Activated T-cell treated with anti-CD3 and anti-CD28 coated beads for 48 hours (primary cell): ENCODE measurements at regions not wholly inside any gene's neighbourhood (a gene's known extent, or its start where the extent isn't known, plus 50 kb on each side); places are given as distances from the start of the nearest gene placed in this dataset.
"Not testable (repeated sequence)": the region's sequence is repeated elsewhere in the genome, so short reads cannot be mapped to it uniquely, and the experiment has no call there.

Experiments used
- DNase-seq: peaks from one replicate; pipeline ENCODE4 v3.0.0-alpha.2; 2020; ENCODE audit warnings: low read depth

DNA sequence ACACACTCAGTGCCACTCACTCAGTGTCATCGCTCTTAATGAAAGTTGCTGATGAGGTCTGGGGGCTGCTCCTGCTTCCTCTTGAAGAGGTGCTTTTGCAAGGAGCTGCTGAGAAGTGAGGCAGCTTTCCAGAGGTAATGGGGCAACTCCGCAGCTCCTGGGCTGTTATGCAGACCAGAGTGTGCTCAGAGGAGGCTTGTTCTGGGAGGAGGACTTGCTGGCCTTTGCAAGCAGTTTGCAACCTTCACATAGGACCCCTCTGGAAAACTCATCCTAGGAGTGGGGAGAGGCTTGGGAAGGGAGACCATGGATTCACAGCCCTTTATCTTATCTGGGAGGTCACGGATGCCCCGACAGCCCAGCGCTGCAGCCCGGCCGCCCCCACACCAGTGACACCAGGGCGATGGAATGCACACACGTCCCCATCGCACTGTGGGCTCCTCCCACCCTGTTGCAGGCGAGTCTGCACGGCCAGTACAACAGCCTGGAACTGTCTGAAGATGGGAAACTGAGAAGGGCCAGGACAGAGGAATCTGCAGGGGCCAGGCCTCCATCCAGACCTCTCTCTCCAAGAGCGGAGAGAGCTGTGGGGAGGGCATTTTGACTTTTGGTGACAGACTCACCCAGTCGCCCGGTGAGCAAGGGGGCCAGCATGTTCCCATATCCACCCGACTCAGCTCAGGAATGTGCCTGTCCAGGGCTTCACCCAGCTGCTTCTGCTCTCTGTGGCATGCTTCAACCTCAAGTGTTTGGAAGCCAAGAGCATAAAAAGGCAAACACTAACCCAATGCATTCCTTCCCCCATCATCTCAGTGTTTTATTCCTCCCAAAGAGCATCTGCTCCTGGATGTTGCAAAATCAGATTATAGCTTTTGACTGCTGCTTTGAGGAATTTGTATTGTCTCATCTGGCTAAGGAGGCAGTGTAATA is 78.6 kb upstream of the ZNF469 start:
- DNase-seq, result no peak

DNA sequence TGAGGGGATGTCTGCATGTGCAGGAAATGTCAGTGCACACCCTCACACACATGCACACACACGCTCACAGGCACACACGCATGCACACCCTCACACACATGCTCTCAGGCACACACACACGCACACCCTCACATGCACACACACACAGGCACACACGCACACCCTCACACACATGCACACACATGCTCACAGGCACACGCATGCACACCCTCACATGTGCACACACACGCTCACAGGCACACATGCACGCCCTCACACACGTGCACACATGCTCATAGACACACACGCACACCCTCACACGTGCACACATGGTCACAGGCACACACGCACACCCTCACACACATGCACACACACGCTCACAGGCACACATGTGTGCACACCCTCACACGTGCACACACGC is 77.6 kb upstream of the ZNF469 start:
- DNase-seq, result no peak

- no peak for DNase-seq
Measured at GRCh38 chr16:88306411-88306810, 76.3 kb upstream of the ZNF469 start.

GRCh38 chr16:88306860-88307545 is 75.8 kb upstream of the ZNF469 start:
- DNase-seq, result no peak

DNA sequence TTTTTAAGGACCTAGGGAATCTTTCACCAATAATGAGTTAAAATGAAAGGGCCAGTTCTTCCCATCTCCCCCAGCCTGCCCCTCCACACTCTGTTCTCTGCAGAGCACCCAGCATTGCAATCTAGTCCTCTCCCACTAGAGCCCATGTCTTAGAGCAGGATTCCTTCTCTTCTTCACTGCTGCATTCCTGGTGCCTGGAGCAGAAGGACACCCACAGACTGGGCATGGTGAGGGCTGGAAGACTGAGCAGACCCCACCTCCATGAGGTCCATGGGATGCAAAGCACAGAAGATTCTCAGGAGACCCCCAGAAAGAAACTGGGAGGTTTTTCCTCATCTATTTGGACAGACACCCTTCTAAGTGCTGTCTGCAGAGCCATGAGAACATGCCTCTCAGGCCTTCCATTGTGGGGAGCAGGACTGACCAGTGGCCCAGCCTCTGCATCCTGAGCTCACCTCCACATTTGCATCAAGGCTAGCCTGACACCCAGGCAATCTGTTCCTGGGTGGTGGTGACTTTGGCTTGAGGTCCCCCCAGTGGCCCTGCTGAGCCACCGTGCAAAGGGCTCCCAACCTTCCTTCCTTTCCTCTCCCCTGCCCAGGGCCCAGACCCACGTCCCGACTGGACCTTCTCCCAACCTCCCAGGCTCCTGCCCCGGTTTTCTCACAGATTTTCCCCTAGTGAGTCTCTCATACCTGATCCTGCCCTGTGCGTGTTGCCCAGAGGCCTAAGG is 74.2 kb upstream of the ZNF469 start:
- no peak for DNase-seq

DNA sequence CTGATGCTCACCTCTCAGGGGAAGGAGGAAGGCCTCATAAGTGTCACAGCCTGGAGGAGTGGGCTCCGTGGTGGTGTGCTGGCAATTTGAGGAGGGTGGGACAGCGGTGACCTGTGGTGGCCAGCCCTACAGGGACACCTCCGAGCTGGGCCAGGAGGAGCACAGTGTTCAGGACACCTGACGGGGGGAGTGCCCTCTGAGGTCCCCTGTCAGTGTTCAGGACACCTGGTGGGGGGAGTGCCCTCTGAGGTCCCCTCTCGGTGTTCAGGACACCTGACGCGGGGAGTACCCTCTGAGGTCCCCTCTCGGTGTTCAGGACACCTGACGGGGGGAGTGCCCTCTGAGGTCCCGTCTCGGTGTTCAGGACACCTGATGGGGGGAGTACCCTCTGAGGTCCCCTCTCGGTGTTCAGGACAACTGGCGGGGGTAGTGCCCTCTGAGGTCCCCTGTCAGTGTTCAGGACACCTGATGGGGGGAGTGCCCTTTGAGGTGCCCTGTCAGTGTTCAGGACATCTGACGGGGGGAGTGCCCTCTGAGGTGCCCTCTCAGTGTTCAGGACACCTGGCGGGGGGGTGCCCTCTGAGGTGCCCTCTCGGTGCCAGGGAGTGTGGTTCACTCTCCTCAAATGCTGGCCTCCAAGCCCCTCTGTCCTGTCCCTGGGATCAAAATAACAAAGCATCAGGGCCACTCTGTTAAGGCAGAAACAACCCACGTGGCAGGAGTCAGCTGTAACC is 73.4 kb upstream of the ZNF469 start:
- DNase-seq, result no peak

DNA sequence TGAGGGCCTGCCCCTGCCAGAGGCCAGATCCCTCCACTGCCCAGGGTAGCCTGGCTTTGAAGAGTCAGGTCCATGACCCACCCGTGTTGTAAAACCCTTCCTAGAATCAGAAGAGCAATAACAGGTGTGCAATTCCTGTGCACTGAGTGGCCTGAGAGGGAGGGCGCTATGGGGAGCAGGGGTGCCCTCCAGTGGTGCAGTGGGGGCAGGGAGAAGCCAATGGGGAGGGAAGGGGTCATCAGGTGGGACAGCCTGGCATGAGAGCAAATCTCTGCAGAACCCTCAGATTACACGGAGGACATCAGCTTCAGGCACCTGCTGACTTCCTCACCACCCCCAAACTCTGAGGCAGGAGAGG is 72.9 kb upstream of the ZNF469 start:
- no peak for DNase-seq

GRCh38 chr16:88310796-88311605 is 71.8 kb upstream of the ZNF469 start:
- no peak for DNase-seq

DNA sequence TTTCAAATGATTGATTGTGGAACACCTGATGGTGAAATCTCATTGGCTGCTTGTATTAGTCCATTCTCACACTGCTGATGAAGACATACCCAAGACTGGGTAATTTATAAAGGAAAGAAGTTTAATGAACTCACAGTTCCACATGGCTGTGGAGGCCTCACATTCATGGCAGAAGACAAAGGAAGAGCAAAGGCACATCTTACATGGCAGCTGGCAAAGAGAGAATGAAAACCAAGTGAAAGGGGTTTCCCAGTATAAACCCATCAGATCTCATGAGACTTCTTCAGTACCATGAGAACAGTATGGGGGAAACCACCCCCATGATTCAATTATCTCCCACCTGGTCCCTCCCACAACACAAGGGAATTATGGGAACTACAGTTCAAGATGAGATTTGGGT is 70.9 kb upstream of the ZNF469 start:
- not testable (repeated sequence) for DNase-seq

- no peak for DNase-seq
Measured at GRCh38 chr16:88312732-88313131, 70.0 kb upstream of the ZNF469 start.

GRCh38 chr16:88314991-88315542 is 67.7 kb upstream of the ZNF469 start:
- no peak for DNase-seq

GRCh38 chr16:88315543-88316105 is 67.1 kb upstream of the ZNF469 start:
- DNase-seq, result no peak

DNA sequence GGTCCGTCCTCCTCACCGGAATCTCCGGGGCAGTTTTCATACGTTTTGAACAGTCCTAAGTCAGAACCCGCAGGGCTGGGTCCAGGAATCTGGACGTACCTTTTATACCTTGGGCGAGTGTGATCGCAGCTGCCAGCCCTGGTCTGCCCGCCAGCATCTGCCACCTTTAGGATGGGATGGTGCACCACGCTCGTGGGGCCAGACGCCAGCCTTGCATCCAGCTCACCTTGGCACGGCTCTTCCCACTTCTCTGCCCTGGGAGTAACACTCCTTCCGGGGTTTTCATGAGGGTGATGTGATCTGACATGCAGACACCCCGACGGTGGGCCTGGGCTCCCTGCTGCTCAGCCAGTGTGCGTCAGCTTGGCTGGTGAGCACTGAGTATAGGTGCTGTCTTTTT is 66.6 kb upstream of the ZNF469 start:
- DNase-seq, result no peak

DNA sequence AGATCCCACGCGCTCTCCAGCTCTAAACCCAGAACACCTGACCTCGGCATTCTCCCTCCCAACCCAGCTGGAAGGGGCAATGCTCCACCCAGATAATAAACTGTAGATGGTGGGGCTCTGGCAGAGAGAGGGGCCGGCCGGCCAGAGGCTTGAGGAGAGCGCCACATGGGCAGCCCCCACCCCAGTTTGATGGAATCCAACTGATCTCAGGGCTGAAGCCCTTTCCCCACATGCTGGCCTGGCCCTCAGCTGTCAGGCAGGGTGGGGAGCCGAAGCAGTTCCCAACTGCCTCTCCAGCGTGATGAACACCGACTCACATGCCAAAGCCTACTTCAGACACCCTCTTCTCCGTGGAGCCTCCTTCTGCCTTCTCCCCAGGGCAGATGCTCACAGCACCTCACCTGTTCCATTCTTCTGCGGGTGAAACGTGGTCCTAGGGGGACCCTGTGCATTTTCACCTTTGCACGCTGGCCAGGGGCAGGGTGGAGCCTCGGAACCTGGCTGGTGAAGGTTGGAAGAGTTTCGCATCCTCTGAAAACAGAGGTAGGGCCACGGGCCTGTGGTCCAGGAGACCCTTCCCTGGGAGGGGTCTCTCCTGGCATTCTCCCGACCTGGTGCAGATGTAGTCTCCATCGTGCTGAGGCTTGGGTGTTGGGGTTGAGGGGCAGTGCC is 65.7 kb upstream of the ZNF469 start:
- DNase-seq, result no peak

DNA sequence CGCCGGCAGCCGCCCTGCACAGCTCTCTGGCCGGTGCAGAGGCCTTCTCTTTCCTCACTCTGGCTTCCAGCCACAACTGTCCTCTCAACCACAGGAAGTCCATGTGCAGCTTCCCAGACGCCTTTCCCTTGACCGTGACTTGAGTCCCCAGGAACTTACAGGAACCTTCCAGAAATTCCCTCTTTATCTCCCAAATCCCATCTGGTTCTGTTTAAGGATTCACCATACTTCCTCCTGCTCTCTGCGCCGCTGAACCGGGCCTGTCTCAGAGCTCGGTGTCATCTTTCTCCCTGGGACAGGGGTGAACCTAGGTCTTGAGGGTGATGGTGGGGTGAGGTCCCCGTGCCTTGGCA is 65.2 kb upstream of the ZNF469 start:
- no peak for DNase-seq

- DNase-seq, result no peak
Measured at GRCh38 chr16:88318051-88318450, 64.7 kb upstream of the ZNF469 start.

DNA sequence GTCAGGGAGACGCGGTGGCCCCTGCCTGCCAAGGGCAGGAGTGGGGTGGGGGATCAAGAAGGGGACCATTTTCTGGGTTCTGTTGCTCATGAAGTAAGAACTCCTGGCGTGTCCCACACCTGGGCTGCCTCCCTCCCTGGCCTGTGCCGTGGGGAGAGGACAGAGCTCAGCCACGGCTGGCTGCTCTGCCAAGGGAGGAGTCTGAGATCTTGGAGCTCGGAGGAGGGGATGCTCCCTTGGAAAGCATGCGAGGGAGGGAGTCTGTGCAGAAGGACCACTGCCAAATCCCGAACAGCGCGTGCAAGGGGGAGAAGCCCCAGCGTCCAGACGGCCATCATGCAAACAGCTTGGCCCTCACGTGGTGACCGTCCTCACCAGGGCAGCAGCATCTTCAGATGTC is 64.2 kb upstream of the ZNF469 start:
- no peak for DNase-seq

GRCh38 chr16:88319116-88319965 is 63.4 kb upstream of the ZNF469 start:
- DNase-seq, result no peak

DNA sequence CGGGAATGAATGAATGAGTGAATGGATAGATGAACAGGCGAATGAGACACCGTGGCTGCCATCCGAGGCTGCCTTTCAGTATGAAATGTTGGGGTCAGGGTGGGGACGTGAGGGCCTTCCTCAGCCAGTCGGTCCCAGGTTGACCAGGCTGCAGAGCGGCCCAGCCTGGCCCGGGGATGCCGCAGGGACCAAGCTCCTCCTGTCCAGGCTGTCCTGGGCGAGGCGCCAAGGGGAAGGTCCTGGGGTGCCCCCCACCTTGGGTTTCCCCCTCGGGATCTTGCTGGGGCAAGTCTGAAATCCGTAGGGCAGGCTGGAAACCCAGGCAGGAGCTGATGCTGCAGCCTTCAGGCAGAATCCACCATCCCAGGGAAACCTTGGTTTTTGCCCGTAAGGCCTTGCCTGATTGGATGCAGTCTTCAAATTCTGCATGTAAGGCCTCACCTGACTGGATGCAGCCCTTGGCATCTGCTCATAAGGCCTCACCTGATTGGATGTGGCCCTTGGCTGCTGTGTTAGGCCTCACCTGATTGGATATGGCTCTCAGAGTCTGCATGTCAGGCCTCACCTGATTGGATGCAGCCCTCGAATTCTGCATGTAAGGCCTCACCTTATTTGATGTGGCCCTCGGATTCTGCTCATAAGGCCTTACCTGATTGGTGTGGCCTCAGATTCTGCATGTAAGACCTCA is 61.7 kb upstream of the ZNF469 start:
- peak; percentile 12 for DNase-seq
